HFF-Myc (cell line): ENCODE measurements at regions not wholly inside any gene's neighbourhood (a gene's known extent, or its start where the extent isn't known, plus 50 kb on each side); places are given as distances from the start of the nearest gene placed in this dataset.
"Not testable (repeated sequence)": the region's sequence is repeated elsewhere in the genome, so short reads cannot be mapped to it uniquely, and the experiment has no call there.

ENCODE experiments used
- DNase-seq: peaks from one replicate; pipeline ENCODE4 v3.0.0-alpha.2; 2011; ENCODE audit warnings: low read depth; ENCODE audit errors: extremely low read depth
- H3K4me3 ChIP-seq: replicated peaks from 2 replicates; pipeline ENCODE4 v1.5.1; 2011; ENCODE audit warnings: low read depth, mild to moderate bottlenecking, control low read depth, low read length
- TF ChIP-seq, protein P1 (sequence below): IDR thresholded peaks from 2 replicates; pipeline ENCODE4 v1.5.1; 2012; ENCODE audit warnings: mild to moderate bottlenecking, low read depth, low read length, control low read depth; ENCODE audit errors: missing control alignments

DNA sequence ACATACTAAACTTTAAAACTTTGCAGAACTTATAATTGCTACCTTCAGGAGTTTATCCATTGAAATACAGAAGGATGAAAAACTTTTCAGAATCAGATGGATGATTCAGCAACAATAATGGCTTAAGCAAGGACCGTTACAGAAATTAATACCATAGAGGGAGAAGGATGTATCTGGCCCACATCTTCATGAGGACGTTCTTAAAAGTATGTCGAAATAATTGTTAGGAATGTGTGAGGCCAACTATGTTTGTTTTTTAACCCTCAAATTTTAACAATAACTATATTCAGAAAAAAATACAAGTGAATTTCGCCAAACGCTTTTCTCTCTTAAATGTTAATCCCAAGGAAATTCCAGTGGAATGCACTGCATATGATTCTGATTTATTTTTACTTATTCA is 105.2 kb upstream of the EPHA3 start:
- TF ChIP-seq, protein P1, sequence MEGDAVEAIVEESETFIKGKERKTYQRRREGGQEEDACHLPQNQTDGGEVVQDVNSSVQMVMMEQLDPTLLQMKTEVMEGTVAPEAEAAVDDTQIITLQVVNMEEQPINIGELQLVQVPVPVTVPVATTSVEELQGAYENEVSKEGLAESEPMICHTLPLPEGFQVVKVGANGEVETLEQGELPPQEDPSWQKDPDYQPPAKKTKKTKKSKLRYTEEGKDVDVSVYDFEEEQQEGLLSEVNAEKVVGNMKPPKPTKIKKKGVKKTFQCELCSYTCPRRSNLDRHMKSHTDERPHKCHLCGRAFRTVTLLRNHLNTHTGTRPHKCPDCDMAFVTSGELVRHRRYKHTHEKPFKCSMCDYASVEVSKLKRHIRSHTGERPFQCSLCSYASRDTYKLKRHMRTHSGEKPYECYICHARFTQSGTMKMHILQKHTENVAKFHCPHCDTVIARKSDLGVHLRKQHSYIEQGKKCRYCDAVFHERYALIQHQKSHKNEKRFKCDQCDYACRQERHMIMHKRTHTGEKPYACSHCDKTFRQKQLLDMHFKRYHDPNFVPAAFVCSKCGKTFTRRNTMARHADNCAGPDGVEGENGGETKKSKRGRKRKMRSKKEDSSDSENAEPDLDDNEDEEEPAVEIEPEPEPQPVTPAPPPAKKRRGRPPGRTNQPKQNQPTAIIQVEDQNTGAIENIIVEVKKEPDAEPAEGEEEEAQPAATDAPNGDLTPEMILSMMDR = no peak
- no peak overlapping the region for H3K4me3 ChIP-seq
- no peak for DNase-seq

DNA sequence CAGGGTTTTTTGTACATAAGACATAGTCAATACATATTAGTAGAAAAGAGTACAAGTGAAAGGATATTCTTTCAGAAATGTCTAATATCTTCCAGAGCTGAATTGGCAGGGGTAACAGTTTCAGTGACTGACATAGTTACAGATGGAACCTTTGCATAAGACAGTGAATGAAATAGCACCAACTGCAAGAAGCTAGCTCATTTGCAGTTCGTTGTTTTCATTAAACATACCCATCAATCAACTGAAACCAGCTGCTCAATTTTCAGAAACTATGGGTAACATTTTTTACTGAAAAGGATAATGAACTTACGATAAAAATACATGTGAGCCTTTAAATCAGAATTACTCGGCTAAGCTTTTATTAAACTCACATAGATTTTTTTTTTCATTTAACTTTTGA is 93.9 kb upstream of the EPHA3 start:
- TF ChIP-seq, protein P1 = no peak
- H3K4me3 ChIP-seq = no peak overlapping the region
- DNase-seq = no peak

DNA sequence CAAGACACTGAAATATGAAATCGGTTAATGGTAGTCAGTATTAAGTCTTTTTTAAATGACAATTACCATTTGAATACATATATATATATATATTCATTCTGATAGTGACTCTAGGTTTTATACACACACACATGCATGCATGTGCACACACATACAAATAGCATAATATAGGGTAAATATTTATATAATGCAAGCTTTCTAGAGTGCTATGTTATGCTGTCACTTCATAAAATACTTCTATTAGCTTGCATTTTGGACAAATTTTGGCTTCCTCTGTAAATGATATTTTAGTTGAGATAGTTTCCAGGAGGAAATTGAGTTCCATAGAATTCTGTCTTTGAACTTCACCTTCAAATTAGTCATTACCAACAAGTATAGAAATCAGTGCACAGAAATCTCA is 89.9 kb upstream of the EPHA3 start:
- no peak overlapping the region for H3K4me3 ChIP-seq
- no peak for DNase-seq
- TF ChIP-seq, protein P1 = no peak

DNA sequence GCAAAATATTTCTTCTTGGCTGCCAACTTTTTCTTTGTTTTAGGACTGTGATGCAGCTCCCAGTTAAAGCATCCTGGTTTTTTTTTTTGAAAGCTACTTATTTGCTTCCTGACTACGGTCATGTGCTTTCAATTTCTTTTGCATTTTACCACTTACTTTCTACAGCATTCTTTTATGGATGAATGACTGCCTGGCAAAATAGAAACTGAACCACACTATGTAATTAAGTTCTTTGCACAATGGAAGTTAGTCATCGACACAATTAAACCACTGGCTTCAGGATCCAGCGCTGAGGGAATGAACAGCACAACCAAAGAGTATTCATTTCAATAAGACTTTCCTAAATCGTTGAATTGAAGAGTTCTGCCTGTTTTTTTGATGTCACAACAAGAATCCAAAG is 82.2 kb upstream of the EPHA3 start:
- TF ChIP-seq, protein P1 = no peak
- no peak for DNase-seq
- no peak overlapping the region for H3K4me3 ChIP-seq

DNA sequence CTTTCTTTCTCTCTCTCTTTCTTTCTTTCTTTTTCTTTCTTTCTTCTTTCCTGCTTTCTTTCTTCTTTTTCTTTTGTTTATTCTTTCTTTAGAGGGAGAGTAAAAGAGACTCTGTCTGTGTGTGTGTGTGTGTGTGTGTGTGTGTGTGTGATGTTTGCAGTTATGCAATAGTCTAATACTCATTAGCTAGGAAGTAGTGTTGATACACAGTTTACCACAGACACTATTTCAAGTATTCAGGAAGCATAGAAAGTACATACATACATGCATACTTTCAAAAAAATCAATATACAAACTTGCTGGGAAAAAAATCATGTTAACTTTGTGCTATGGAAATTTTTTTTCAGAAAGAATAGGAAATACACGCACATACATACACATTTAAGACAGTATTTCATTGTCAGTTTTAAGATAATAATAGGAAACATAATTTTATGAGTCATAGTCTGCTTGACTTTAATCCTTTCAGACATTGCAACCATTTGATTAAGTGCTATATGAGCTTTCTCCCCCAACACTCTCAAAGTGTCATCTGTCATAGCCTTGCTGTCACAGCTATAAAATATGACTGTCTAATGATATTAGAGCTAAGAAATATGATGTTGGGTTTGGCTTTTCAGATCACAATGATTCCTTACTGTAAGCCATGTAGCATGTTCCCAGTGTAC is 74.9 kb upstream of the EPHA3 start:
- DNase-seq = no peak
- TF ChIP-seq, protein P1 = no peak
- no peak overlapping the region for H3K4me3 ChIP-seq

DNA sequence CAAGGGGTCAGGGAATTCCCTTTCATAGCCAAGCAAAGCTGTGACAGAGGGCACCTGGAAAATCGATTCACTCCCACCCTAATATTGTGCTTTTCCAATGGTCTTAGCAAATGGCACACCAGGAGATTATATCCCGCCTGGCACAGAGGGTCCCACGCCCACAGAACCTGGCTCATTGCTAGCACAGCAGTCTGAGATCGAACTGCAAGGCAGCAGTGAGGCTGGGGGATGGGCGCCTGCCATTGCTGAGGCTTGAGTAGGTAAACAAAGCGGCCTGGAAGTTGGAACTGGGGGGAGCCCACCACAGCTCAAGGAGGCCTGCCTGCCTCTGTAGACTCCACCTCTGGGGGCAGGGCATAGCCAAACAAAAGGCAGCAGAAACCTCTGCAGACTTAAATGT is 72.7 kb upstream of the EPHA3 start:
- H3K4me3 ChIP-seq, DNase-seq: not testable (repeated sequence)

DNA sequence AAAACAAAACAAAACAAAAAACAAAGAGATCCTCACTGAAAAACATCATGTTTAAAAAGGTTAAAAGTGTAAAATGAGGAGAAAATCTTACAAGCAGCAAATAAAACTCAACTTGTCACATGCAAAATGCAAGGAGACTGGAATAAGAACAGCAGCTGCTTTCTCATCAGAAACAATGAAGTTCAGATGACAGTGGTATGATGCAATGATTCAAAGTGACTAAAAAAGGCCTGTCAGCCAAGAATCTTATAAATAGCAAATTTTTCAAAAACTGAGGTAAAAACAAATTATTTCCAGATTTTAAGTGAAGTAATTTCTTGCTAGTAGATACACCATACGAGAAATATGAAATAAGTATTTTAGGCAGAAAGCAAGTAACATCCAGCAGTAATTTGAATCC is 68.6 kb upstream of the EPHA3 start:
- no peak overlapping the region for H3K4me3 ChIP-seq
- DNase-seq = no peak
- TF ChIP-seq, protein P1 = no peak
